HG03520 (cell line): ENCODE measurements at regions not wholly inside any gene's neighbourhood (a gene's known extent, or its start where the extent isn't known, plus 50 kb on each side); places are given as distances from the start of the nearest gene placed in this dataset.
"Not testable (repeated sequence)": the region's sequence is repeated elsewhere in the genome, so short reads cannot be mapped to it uniquely, and the experiment has no call there.

ENCODE experiments used
- ATAC-seq: cut with Tn5 transposase; IDR thresholded peaks from one replicate; pipeline ENCODE4 v1.9.1; 2021; ENCODE audit warnings: mild to moderate bottlenecking, moderate library complexity; ENCODE audit not compliant: unreplicated experiment

GRCh38 chr10:91745090-91745831 is 53.0 kb upstream of the TNKS2 start:
- ATAC-seq: no peak

GRCh38 chr10:91743465-91743864 is 54.8 kb upstream of the TNKS2 start:
- ATAC-seq: no peak

GRCh38 chr10:91742229-91742628 is 56.0 kb upstream of the TNKS2 start:
- no peak for ATAC-seq

- no peak for ATAC-seq
These were observed 56.9 kb upstream of the TNKS2 start for GRCh38 chr10:91741356-91741755.

- no peak for ATAC-seq
These were observed 57.8 kb upstream of the TNKS2 start for GRCh38 chr10:91740353-91740924.

- not testable (repeated sequence) for ATAC-seq
These were observed 66.0 kb upstream of the TNKS2 start for GRCh38 chr10:91732265-91732664.

GRCh38 chr10:91729339-91729738 is 68.9 kb upstream of the TNKS2 start:
- ATAC-seq: not testable (repeated sequence)

- ATAC-seq: no peak
These were observed 71.9 kb upstream of the TNKS2 start for GRCh38 chr10:91726355-91726754.

GRCh38 chr10:91724933-91725332 is 73.3 kb upstream of the TNKS2 start:
- ATAC-seq: no peak

GRCh38 chr10:91713461-91714072 is 80.7 kb upstream of the PPP1R3C start:
- no peak for ATAC-seq

GRCh38 chr10:91711885-91712680 is 79.2 kb upstream of the PPP1R3C start:
- peak; percentile 51 for ATAC-seq

- ATAC-seq: no peak
These were observed 76.5 kb upstream of the PPP1R3C start for GRCh38 chr10:91709394-91709798.

GRCh38 chr10:91708174-91708861 is 75.4 kb upstream of the PPP1R3C start:
- no peak for ATAC-seq

- no peak for ATAC-seq
These were observed 74.4 kb upstream of the PPP1R3C start for GRCh38 chr10:91707236-91707635.

- no peak for ATAC-seq
These were observed 73.2 kb upstream of the PPP1R3C start for GRCh38 chr10:91705948-91706670.

- ATAC-seq: no peak
These were observed 69.7 kb upstream of the PPP1R3C start for GRCh38 chr10:91702620-91703019.

GRCh38 chr10:91700788-91701444 is 68.0 kb upstream of the PPP1R3C start:
- no peak for ATAC-seq

- no peak for ATAC-seq
These were observed 67.4 kb upstream of the PPP1R3C start for GRCh38 chr10:91700273-91700672.

GRCh38 chr10:91698258-91698657 is 65.4 kb upstream of the PPP1R3C start:
- no peak for ATAC-seq
